Neutrophil (primary cell): ENCODE measurements at regions not wholly inside any gene's neighbourhood (a gene's known extent, or its start where the extent isn't known, plus 50 kb on each side); places are given as distances from the start of the nearest gene placed in this dataset.

Experiments used
- H3K27ac ChIP-seq: fragments of 200-600 bp; sonication (generic); 2 replicates; pipeline ENCODE4 v1.5.1; 2016; ENCODE audit warnings: mild to moderate bottlenecking, moderate library complexity
- H3K27me3 ChIP-seq: fragments of 200-600 bp; sonication (generic); 2 replicates; pipeline ENCODE4 v1.6.0; 2016; ENCODE audit warnings: mild to moderate bottlenecking
- H3K36me3 ChIP-seq: fragments of 200-600 bp; sonication (generic); 2 replicates; pipeline ENCODE4 v1.5.1; 2017
- H3K4me1 ChIP-seq, 2 experiments: fragments of 200-600 bp in 1 of 2; sonication (generic) in 1 of 2; 1 replicate in 1 of 2; 2 replicates in 1 of 2; pipeline versions ENCODE4 v1.5.1 to v1.6.1; 2013 to 2016; ENCODE audit warnings: low read depth in 1 of 2, low read length in 1 of 2, mild to moderate bottlenecking in 1 of 2, moderate library complexity in 1 of 2; ENCODE audit not compliant: control insufficient read depth in 1 of 2, insufficient read depth in 1 of 2
- H3K4me3 ChIP-seq, 2 experiments: fragments of 200-600 bp in 1 of 2; sonication (generic) in 1 of 2; 1 replicate in 1 of 2; 2 replicates in 1 of 2; pipeline ENCODE4 v1.5.1; 2013 to 2016; ENCODE audit warnings: low read depth in 1 of 2, low read length in 1 of 2, mild to moderate bottlenecking in 1 of 2, moderate library complexity in 1 of 2
- H3K9me3 ChIP-seq: fragments of 200-600 bp; sonication (generic); 2 replicates; pipeline ENCODE4 v1.5.1; 2016
- CTCF ChIP-seq: fragments of 200-600 bp; sonication (generic); IDR thresholded peaks from 2 replicates; pipeline ENCODE4 v1.5.1; 2016; ENCODE audit warnings: antibody characterized with exemption

- Histone ChIP-seq H3K4me1 (no peaks in the 10 kb centered on the region), H3K36me3 (no peaks in the 10 kb centered on the region), H3K9me3 (no peaks in the 10 kb centered on the region), H3K4me3 (no peak overlapping the region), H3K27me3 (peaks cover 7% of the 10 kb centered on the region), H3K27ac (no peak overlapping the region)
- TF ChIP-seq CTCF = no peak
These were observed 161.1 kb upstream of the PLEKHG7 start for GRCh38 chr12:92541731-92542130.

GRCh38 chr12:92540782-92541423, 161.9 kb upstream of the PLEKHG7 start:
- no peaks in the 10 kb centered on the region for H3K9me3 ChIP-seq
- no peaks in the 10 kb centered on the region for H3K36me3 ChIP-seq
- H3K27me3 ChIP-seq = peaks cover 7% of the 10 kb centered on the region
- no peaks in the 10 kb centered on the region for H3K4me1 ChIP-seq
- no peak overlapping the region for H3K27ac ChIP-seq
- no peak for TF ChIP-seq CTCF
- no peak overlapping the region for H3K4me3 ChIP-seq

GRCh38 chr12:92539976-92540781, 162.6 kb upstream of the PLEKHG7 start:
- no peak for TF ChIP-seq CTCF
- no peak overlapping the region for H3K4me3 ChIP-seq
- H3K36me3 ChIP-seq = no peaks in the 10 kb centered on the region
- no peaks in the 10 kb centered on the region for H3K4me1 ChIP-seq
- no peaks in the 10 kb centered on the region for H3K9me3 ChIP-seq
- H3K27me3 ChIP-seq = peaks cover 7% of the 10 kb centered on the region
- H3K27ac ChIP-seq = no peak overlapping the region

GRCh38 chr12:92539110-92539749, 163.6 kb upstream of the PLEKHG7 start:
- no peak overlapping the region for H3K27ac ChIP-seq
- H3K9me3 ChIP-seq = no peaks in the 10 kb centered on the region
- H3K4me3 ChIP-seq = no peak overlapping the region
- peaks cover 7% of the 10 kb centered on the region for H3K27me3 ChIP-seq
- H3K36me3 ChIP-seq = no peaks in the 10 kb centered on the region
- no peak for TF ChIP-seq CTCF
- H3K4me1 ChIP-seq = no peaks in the 10 kb centered on the region

GRCh38 chr12:92537290-92537960, 165.4 kb upstream of the PLEKHG7 start:
- no peak for TF ChIP-seq CTCF
- H3K27ac ChIP-seq = no peak overlapping the region

More at GRCh38 chr12:92537290-92537960, 165.4 kb upstream of the PLEKHG7 start:
- Histone ChIP-seq H3K4me1 (no peaks in the 10 kb centered on the region), H3K27me3 (peaks cover 7% of the 10 kb centered on the region), H3K9me3 (no peaks in the 10 kb centered on the region), H3K36me3 (no peaks in the 10 kb centered on the region), H3K4me3 (no peak overlapping the region)
